NCI-H2029 treated with DMSO at 0.1 percent for 48 hours (cell line): ENCODE measurements at regions not wholly inside any gene's neighbourhood (a gene's known extent, or its start where the extent isn't known, plus 50 kb on each side); places are given as distances from the start of the nearest gene placed in this dataset.

Experiments
- DNase-seq: peaks from one replicate; lab custom pipeline; 2025; lab: John Stamatoyannopoulos, UW

DNA sequence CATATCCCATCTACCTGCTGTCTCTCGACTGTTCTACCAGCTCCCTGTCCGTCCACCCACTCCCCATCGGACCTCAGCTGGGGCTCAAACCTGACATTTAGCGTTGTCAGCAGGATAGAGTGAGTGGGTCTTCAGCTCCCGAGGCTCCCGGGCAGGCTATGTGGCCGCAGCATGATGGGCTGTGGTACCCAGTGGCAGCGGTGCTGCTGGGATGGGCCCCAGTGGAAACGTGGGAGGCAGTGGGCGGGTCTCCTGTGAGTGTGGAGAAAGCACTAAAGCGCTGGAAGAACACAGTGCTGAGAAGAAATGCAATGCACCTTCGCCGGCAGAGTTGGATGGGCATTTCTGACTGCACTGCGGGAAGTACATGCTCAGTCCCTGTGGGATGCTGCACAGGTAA, 204.8 kb upstream of the SYT4 start:
- no peak for DNase-seq

DNA sequence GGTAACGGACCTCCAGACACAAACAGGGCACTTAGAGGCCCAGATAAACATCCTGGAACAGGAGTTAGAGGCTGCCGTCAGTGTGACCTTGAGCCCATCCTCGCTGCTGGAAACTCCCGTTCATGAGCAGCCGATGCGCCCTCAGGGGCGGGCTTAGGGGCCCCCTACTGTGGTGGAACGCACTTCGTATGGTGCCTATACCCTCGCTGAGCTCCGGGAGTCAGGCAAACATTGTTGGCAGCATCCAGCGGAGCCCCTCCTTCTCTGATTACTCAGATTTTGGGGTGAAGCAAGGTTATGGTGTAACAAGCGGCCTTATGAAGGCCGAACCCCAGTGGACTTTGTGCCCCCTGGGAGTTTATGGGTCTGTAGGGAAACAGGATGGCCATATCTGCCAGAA, 205.3 kb upstream of the SYT4 start:
- DNase-seq, result no peak

DNA sequence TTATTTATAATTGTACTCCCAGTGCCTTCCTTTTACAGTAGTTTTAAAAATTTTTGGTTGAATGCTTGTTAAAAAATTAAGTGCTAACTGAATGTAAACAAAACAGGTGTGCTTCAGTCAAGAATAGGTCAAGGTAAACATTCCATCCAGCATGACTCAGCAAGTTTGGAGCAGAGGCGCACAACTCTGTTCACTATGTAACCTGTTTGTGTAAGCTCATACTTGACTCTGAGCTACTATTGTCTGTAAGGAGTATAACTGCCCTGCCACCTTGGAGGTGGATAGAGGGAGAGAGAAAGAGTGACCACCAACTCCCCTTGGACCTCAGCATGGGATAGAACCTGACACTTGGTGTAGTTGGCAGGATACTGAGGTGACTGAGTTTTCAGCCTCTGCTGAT, 207.4 kb upstream of the SYT4 start:
- no peak for DNase-seq

DNA sequence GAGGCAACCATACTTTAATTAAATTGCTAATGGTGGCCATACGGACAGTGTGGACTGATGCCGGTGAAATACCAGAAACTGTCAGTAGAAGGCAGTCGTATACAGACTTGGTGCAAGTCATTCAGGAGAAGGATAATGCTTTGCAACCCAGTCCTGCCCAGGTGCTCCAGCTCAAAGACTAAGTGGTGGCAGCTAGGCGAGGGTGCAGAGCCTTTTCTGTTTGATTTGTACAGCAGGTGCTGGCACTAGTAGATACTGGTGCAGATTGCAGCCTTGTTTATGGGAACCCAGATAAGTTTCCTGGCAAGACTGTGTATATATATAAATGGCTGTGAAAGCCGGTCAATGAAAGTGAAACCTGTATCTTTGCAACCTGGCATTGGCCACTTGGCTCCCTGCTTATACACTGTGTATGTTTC, 208.3 kb upstream of the SYT4 start:
- no peak for DNase-seq

DNA sequence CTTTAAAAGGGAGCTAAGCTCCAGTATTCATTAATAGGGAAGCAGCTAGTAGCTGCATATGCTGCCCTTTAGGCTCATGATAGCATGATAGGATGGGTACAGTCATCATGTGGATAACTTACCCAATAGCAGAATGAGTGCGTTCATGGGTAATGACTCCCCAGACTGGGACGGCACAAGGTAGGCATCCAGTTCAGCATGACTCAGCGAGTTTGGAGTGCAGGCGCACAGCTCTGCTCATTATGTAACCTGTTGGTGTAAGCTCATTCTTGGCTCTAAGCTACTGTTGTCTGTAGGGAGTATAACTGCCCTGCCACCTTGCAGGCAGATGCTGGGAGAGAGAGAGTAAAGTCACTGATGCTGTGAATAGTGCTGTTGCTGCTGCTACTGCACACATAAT, 209.2 kb upstream of the SYT4 start:
- DNase-seq, result no peak

DNA sequence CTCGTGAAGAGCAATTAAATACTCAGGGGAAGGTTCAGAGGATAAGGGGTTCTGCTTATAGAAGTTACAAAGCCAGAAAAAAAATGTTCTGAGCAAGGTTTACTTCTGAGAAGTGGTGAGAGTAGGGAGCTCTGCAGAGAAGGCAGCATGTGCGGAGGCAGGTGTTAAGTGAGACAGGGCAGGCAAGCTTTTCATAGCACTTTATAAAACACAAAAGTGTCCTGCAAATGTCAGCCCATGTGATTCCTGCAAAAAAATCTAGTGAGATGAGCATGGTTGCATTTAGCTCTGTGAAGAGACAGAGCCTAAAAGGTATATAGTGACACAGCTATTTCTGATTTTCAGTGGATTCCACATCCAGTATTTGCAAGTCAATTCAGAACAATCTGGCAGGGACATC, 223.8 kb upstream of the SYT4 start:
- no peak for DNase-seq

DNA sequence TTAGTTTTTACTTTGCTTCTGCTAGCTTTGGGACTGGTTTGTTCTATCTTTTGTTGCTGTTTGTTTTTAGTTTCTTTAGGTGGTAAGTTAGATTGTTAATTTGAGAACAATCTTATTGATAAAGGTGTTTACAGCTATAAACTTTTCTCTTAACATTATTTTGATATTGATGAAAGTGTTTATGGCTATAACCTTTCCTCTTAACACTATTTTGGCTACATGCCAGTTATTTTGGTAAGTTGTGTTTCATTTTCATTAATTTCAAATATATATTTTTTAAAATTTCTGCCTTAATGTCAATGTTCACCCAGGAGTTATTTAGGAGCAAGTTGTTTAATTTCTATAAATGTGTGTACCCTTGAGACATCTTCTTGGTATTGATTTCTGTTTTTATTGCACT, 229.6 kb upstream of the SYT4 start:
- no peak for DNase-seq

DNA sequence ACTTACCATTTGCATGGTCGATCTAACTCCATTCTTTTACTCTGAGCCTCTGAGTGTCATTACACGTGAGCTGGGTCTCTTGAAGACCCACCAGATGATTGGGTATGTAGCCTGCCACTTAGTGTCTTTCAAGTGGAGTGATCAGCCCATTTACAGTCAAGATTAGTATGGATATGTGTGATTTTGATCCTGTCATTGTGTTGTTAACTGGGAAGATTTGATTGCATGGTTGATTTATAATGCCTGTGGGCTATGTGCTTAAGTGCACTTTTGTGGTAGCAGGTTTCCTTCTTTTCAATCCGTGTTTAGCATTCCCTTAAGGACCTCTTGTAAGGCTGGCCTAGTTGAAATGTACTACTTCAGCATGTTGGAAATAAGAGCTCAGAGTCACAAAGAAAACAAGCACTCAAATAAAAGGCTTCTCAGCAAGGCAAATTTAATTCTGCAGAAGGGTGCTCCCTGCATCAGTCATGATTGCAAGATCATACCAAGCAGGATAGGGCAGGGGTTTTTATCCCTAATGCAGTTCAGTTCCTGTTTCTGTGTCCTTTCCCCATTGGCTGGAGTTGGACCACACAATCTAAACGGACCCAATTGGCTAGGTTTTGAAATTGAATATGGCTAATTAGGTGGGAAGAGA, 230.7 kb upstream of the SYT4 start:
- DNase-seq, result no peak

DNA sequence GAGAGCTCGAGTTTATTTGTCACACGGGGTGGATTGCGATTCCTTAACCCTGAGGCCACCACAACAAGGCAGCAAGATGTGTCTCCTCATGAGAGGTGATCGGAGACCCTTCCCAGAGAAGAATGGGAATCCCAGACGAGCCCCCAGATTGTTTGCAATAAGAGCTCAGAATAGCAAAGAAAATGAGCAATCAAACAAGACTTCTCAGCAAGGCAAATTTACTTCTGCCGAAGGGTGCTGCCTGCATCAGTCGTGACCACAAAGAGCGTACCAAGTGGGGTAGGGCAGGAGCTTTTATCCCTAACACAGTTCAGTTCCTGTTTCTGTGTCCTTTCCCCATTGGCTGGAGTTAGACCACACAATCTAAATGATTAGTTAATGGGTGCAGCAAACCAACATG, 237.5 kb upstream of the SYT4 start:
- no peak for DNase-seq

DNA sequence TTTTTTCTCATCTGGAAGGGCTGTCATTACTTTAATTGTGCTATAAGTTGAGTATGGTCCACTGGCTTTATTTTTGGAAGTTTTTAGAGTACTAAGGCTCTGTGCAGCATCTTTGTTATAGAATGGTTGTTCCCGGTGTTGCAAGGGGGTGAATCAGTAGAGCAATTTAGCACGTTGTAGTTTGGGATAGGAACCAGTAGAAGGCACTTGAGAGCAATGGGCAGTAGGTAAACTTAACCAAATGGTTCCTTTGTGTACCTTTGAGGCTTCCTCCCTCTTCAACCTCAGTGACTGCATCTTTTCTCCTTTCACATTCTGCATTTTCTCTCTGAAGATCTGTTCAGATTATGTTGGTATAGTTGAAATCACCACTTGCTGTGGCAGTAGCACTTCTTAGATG, 238.2 kb upstream of the SYT4 start:
- no peak for DNase-seq

DNA sequence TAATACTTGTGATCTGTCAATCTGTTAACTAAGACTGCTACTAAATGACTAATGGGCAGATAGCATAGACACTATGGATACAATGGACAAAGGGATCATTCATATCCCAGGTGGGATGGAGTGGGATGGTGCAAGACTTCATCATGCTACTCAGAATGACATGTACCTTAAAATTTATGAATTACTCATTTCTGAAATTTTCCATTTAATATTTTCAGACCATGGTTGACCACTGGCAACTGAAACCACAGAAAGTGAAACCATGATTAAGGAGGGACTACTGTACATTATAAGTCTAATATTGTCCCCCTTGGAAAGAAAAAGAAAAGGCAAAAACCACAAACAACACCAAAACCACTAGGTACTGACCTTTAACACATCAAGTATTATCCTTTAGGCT, 247.0 kb upstream of the SYT4 start:
- no peak for DNase-seq

DNA sequence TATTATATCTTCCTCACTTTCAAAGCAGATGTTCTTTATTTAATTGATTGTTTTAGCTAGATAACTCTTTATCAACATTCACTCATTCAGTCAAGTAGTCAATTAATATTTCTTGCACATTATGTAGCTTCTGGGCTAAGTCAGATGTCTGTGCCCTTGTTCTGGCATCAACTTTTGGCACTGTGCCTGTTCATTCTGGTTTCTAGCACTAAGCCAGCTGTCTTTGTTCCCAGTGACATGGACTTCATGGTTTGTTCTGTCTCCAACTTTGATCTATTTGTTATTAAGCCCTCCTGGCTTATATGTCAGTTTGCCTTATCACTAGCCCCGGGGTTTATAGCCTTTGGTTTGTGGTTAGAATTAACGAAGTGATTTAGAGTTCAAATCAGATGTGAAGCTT, 247.9 kb upstream of the SYT4 start:
- peak; percentile 9 for DNase-seq

DNA sequence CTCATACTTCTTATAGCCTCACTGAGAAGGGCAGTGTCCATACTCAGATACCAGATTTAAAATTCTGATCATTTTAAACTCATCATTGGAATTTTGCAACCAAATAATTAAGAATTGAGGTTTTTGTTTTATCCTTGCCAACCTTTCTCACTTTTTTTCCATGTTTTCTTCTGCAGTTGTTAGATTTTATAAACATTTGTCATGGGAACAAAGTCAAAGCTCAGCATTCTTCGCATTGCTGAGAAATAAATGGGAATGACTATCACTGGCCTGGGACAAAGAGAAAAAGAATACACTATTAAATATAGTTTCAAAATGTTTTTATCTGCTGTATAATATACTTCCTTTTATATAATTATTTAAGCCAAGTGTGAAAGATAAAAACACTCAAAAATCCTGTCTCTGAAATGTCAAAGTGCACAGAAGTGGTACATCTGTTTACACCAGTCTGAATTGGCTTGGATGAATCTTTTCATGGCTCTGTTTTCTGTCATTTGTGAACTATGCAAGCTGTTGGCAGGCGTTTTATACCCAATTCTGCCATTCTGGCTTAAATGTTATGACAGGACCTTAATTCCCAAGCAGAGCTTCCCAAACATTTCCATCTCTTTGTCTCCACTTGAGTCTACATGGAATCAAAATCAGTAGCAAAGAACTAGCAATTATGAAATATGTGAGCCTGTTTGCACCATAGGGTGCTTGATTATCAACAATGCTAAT, 249.3 kb upstream of the SYT4 start:
- DNase-seq, result no peak

DNA sequence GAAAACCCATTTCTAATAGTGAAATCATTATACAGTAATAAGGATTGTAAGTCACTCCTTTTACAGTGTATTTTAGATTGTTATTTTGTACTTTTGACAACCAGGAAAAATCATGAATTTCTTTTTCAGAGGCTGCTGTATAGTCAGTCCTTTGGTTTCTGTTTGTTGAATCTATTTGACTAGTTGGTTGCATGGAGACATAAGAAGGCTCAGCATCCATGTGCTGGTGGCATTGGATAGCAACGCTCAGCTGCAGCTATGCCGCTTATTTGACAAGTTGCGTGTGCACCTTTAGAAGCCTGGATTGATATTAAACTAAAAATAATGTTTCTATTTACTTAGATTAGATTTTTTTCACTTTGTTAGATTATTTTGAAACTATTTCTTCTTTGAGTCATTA, 254.1 kb upstream of the SYT4 start:
- DNase-seq, result no peak

DNA sequence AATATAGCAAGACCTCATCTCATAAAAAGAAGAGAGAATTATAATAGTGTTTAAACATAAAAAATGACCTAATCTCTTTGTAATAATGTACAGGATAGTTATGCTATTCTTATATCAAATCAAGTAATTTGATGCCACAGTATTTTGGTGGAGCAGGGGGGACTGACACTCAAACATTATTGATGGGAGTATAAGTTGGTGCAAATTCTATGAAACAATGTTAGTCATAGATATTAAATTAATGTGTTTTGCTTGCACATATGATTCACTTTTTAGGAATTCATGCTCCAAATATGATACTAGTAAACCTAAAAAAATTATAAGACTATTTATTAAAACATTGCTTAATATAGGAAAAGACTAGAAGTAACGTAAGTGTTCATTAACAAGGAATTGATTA, 256.1 kb upstream of the SYT4 start:
- DNase-seq, result no peak

DNA sequence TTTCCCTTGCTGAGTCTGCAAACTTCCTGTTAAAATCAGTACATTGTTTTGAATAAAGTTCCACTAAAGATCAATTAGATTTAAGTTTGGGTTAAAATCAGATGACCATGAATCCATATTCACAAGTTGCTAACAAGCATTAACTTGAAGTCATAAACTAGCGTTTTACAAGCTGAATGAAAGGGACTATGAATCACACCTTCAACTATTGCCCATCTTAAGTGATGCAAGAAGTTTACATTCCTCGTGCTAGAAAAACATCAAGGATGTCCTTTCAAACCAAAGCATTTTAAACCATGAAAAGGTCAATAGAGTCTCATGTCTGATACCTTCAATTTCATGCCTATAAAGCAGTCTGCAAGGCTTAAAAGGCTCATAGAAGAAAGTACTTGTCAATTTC, 257.2 kb upstream of the SYT4 start:
- no peak for DNase-seq

DNA sequence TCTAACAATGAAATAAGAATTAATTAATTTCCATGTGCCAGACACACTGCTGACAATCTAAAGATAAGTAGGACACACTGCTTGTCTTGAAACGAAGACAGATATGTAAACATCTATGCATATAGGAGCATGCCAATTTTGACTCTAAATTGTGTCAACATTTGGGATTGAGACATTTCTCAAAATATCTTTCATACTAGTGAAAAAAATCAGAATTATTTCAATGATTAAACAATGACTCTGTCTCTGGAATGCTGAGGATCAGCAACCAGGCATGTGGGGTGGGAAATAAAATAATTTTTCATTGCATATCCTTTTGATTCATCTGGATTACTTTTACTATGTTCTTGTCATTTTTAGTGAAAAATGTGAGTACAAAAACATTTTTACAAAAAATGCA, 262.6 kb upstream of the SYT4 start:
- no peak for DNase-seq

DNA sequence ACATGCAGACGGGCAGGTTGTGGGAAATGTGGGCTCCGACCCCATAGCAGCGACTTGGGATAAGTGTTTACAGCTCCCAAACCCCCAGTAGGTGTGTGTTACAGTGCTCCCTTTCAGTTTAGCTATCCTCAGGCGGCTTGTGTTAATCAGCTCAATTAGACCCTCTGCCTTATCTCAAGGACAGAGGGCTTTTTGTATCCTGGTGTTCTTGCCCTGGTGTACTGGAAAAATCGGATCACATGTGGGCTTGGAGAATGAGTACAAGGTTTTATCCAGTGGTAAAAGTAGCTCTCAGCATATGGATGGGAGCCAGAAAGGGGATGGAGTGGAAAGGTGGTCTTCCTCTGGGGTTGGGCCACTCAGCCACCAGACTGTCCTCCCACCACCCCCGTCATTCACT, 264.7 kb upstream of the SYT4 start:
- no peak for DNase-seq

DNA sequence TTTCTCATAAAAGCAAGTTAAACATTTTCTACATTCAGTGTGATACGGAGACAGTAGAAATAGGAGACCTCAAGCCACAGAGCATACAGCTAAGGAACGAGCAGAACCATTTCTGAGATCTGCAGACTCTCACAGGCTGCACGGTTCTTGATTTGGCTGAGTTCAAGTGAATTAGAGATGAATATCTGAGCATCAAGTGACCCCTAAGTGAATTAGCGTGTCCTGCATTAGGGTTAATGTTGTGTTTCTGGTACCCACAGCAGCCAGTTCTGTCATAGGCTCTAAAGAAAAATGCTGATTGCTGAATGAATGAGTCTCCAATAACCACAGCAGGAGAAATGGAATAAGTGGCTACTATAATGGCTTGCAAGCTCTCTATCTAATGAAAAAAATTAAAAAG, 265.9 kb upstream of the SYT4 start:
- DNase-seq, result no peak

DNA sequence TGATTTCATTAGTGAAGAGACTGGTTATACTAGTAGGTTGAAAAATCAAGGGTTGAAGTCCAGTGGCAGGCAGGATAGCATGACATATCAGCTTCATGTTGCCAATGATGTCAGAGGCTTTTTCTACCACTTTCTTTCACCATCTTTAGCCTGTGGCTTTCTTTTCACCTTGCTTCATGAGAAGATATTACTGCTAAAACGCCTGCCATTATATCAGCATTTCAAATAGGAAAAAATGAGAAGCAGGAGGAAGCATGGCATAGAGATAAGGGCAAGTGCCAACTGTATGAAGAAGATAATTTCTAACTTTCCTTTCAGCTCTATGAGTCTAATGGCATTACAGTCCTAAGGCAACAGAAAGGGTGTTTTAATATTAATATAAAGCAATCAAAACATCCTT, 270.2 kb upstream of the SYT4 start:
- no peak for DNase-seq

DNA sequence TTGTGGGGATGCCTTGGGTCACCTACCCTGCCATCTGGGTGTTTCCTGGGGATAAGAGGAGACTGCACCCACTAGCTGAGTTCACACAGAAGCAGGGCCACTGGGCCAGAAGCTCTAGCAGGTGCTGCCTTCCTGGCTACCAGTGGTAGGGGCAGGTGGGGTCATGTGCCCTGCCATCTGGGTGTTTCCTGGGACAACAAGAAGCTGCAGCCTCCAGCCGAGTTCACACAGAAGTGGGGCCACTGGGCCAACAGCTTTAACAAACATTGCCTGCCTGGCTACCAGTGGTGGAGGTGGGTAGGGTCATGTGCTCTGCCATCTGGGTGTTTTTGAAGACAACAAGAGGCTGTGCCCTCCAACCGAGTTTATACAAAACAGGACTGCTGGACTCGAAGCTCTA, 282.2 kb upstream of the SYT4 start:
- DNase-seq, result no peak

DNA sequence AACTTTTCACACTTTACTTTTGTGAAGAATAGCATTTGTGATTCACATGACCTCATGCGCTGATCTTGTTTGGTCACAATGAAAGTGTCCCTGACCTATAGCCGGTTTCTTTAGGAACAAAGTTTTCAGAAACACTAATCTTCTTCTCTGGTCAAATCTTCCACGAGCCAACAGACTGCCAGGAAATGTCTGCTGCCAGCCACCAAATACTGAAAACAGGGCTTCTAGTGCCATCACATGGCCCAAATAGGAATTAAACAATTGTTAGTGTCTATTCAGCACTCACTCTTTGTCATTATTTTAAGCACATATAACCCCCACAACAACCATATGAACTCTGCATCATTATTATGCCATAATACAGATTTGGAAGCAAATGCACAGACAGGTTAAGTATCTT, 286.5 kb upstream of the SYT4 start:
- peak; percentile 32 for DNase-seq

DNA sequence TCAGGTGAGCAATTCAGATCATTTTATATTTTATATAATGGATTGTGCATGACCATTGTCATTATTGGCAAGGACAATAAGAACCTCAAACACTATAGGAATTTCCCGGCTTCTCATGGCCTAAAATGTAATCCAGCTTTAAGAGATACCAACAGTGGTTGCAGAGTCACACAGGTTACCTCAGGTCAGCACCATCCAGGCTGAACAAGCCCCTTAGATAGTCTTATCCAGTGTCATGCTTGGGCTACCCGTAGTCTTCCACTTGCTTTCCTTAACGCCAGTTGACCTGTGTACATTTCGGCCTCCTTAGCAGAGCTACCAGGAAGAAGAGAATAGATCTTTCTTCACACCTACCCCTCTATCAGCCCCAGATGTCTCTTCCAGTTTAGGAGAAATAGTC, 293.3 kb upstream of the SYT4 start:
- DNase-seq, result no peak

DNA sequence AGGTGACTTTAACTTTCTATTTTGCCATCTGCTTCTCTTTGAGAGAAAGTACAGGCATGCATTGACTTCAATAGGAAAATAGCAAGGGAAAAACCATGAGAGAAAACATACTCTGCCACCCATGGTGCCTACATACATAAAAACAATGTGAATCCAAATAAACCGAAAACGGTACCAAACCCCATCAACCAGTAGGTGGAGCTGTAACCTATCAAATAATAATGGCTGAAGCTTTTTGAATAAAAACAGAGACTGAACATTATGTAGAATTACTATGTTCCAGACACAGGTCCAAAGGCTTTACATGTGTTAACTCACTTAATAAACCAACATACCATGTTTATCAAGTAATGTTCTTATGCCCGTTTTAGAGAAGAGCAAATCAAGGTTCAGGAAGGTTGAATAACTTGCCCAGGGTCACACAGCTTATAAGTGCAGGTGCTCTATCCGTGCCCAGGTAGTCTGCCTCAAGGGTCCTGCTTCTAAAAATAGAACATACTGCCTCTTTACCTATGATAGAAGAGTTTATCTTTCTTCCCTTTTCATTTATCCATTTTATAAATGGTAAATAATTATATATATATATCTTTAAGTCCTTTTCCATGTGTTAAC, 293.9 kb upstream of the SYT4 start:
- DNase-seq, result peak; percentile 25
